ENCODE measurements at regions not wholly inside any gene's neighbourhood (a gene's known extent, or its start where the extent isn't known, plus 50 kb on each side); places are given as distances from the start of the nearest gene placed in this dataset.
A peak's percentile ranks its signal among the peaks of the same experiment; 100 is the strongest.

DNA sequence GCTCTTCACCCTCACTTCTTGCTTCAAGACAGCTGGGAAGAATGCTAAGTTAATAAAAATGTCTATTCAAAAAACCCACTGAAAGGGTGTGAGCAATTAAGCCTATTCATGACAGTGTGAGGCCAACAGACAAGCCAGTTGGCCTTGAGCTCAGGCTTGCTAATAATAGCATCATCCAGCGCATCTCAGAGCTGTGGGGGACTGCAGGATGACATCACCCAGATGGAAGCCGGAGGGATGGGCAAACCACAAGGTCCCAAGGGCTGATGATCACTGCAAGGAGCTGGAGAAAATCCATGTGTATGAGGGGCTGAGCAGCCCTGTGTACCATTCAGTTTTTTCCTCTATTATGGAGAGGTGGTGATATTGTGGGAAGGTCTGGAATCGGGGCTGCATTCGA is 770.4 kb downstream of the TNS3 start:
- peak; percentile 25 to 33 for DNase-seq (ENCODE audit: low spot score in 2 of 2)
- 38 to 47% methylated on average over 4 of the region's 4 CpGs for WGBS, 2 donors
- Histone ChIP-seq H3K4me1 (peaks cover 0 to 12% (median 0%) of the 10 kb centered on the region in 4 donors), H3K27ac (peak overlapping the region in 2 of 4 donors; percentile 5 to 34), H3K4me3 (no peak overlapping the region), H3K36me3 (no peaks in the 10 kb centered on the region), H3K9me3 (peaks cover 0 to 6% (median 1%) of the 10 kb centered on the region in 4 donors), H3K27me3 (no peaks in the 10 kb centered on the region)
- TF ChIP-seq POLR2A (IDR thresholded peaks at IDR 0.05): no peak
- no peak for TF ChIP-seq CTCF (IDR thresholded peaks at IDR 0.05)
- TF ChIP-seq EP300 (IDR thresholded peaks at IDR 0.05): no peak

- Histone ChIP-seq H3K27me3 (no peaks in the 10 kb centered on the region), H3K4me1 (peaks cover 0 to 12% (median 0%) of the 10 kb centered on the region in 4 donors), H3K27ac (peak overlapping the region in 2 of 4 donors; percentile 5 to 34), H3K36me3 (no peaks in the 10 kb centered on the region), H3K4me3 (no peak overlapping the region), H3K9me3 (peaks cover 0 to 2% (median under 1%) of the 10 kb centered on the region in 4 donors)
- TF ChIP-seq CTCF (IDR thresholded peaks at IDR 0.05) (no peak), POLR2A (IDR thresholded peaks at IDR 0.05) (no peak), EP300 (IDR thresholded peaks at IDR 0.05) (no peak)
- WGBS, 2 donors: 70 to 73% methylated on average over 4 of the region's 4 CpGs
- DNase-seq (ENCODE audit: low spot score in 2 of 2): no peak
These were observed 770.9 kb downstream of the TNS3 start for GRCh38 chr7:46810986-46811385.

DNA sequence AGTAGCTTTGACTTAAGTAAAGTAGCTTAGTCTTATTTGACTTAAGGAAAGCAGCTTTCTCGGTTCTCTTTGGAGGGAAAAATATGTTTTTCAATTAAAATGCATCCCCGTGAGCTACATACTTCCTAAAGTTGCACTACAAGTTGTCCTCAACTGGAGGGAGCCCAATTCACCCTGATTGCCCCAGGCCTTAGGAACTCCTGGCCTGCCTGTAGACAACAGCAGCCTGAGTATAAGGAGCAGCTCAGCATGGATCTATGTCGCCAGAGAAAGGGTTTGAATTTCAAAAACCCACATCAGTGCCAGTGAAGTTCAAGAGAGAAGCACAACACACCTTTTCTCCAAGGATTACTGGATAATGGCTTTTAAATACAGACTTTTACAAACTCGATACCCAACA is 772.0 kb downstream of the TNS3 start:
- no peak for TF ChIP-seq CTCF (IDR thresholded peaks at IDR 0.05)
- no peak for TF ChIP-seq POLR2A (IDR thresholded peaks at IDR 0.05)
- TF ChIP-seq EP300 (IDR thresholded peaks at IDR 0.05): no peak
- no peak for DNase-seq (ENCODE audit: low spot score in 2 of 2)
- H3K27me3 ChIP-seq: no peaks in the 10 kb centered on the region
- 80% methylated on average over 4 of the region's 4 CpGs for WGBS, 2 donors
- no peak overlapping the region for H3K27ac ChIP-seq
- peaks cover 0 to 2% (median 0%) of the 10 kb centered on the region in 4 donors for H3K9me3 ChIP-seq
- H3K4me3 ChIP-seq: no peak overlapping the region
- no peaks in the 10 kb centered on the region for H3K36me3 ChIP-seq
- peaks cover 0 to 12% (median 0%) of the 10 kb centered on the region in 4 donors for H3K4me1 ChIP-seq

GRCh38 chr7:46806856-46807255 is 775.1 kb downstream of the TNS3 start:
- no peak overlapping the region for H3K4me3 ChIP-seq
- 24 to 31% methylated on average over 3 of the region's 3 CpGs for WGBS, 2 donors
- H3K36me3 ChIP-seq: no peaks in the 10 kb centered on the region
- H3K4me1 ChIP-seq: peaks cover 0 to 8% (median 0%) of the 10 kb centered on the region in 4 donors
- H3K27me3 ChIP-seq: no peaks in the 10 kb centered on the region
- DNase-seq (ENCODE audit: low spot score in 2 of 2): no peak
- no peak for TF ChIP-seq CTCF (IDR thresholded peaks at IDR 0.05)
- TF ChIP-seq EP300 (IDR thresholded peaks at IDR 0.05): no peak
- no peak for TF ChIP-seq POLR2A (IDR thresholded peaks at IDR 0.05)
- peaks cover 0 to 2% (median 0%) of the 10 kb centered on the region in 4 donors for H3K9me3 ChIP-seq
- H3K27ac ChIP-seq: no peak overlapping the region

- Histone ChIP-seq H3K27me3 (no peaks in the 10 kb centered on the region), H3K4me1 (no peaks in the 10 kb centered on the region), H3K27ac (no peak overlapping the region), H3K4me3 (no peak overlapping the region), H3K36me3 (no peaks in the 10 kb centered on the region), H3K9me3 (peaks cover 0 to 4% (median 0%) of the 10 kb centered on the region in 4 donors)
- DNase-seq (ENCODE audit: low spot score in 2 of 2): no peak
- WGBS, 2 donors: 63 to 94% methylated on average over 2 of the region's 2 CpGs
- TF ChIP-seq POLR2A (IDR thresholded peaks at IDR 0.05) (no peak), EP300 (IDR thresholded peaks at IDR 0.05) (no peak), CTCF (IDR thresholded peaks at IDR 0.05) (no peak)
These were observed 779.4 kb downstream of the TNS3 start for GRCh38 chr7:46802479-46802878.
